ENCODE measurements at regions not wholly inside any gene's neighbourhood (a gene's known extent, or its start where the extent isn't known, plus 50 kb on each side); places are given as distances from the start of the nearest gene placed in this dataset.

DNA sequence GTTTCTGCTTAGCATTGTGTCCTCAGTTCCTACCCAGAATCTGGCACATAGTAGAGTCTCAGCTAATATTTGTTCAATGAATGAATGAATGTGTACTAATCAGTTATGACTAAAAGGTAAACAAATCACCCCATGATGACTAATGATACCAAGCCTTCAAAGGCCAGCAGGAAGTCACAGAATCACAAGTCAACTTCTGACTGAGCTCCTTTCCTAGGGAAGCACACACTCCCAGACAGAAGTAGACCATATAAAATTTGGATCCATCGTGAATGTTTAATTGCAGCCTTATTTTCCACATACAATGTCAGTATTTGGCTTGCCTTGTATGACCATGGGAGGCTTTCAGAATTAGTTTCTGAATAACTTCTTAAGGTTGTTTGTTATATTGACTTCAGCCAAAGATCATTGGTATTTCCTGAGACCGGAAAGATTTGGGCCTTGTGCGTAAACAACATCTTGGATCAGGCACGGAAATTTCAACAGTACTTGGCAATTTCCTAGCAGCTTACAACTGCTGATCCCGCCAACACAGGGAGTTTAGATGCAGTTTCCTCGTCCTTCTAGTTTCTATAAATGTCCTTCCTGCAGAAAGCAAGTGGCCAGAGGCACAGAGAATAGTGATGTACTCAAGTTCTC is 185.9 kb upstream of the ATP1B1 start:
- Histone ChIP-seq H3K36me3 (no peaks in the 10 kb centered on the region), H3K4me3 (no peak overlapping the region), H3K9me3 (no peaks in the 10 kb centered on the region), H3K27ac (peak overlapping the region; percentile 52 to 60), H3K27me3 (no peaks in the 10 kb centered on the region), H3K4me1 (peaks cover 9 to 14% of the 10 kb centered on the region in 2 donors)
- ATAC-seq, result peak; percentile 87
- TF ChIP-seq CTCF (IDR thresholded peaks at IDR 0.05), result no peak
- peak in 2 of 4 donors; percentile 75 to 90 for DNase-seq
- intact Hi-C loops (cut with DNase I), result no loop called here

DNA sequence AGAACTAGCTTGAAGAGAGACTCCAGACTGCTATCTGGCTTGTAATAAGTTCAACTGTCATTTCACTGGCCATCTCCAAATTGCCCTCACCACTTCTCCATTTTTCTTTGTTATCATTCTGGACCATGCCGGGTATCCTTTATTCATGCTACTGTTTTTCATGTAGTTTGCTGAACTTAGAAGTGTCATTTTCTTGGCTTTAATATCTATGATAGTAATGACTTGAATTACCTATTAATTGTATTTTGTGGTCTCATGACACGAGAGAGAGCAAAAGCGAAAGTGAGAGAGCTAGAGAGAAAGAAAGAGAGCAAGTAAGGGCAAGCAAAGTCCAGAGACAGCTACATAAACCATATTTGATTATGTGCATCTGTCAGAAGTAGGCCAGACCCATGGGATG is 184.9 kb upstream of the ATP1B1 start:
- ATAC-seq (no peak), DNase-seq (no peak)
- Histone ChIP-seq H3K4me1 (peaks cover 9 to 14% of the 10 kb centered on the region in 2 donors), H3K4me3 (no peak overlapping the region), H3K27ac (peak overlapping the region; percentile 52 to 60), H3K36me3 (no peaks in the 10 kb centered on the region), H3K27me3 (no peaks in the 10 kb centered on the region), H3K9me3 (no peaks in the 10 kb centered on the region)
- no peak for TF ChIP-seq CTCF (IDR thresholded peaks at IDR 0.05)
- intact Hi-C loops (cut with DNase I), result no loop called here

- H3K4me1 ChIP-seq, result peaks cover 9 to 14% of the 10 kb centered on the region in 2 donors
- H3K27me3 ChIP-seq, result no peaks in the 10 kb centered on the region
- intact Hi-C loops (cut with DNase I), result no loop called here
- DNase-seq, result no peak
- no peaks in the 10 kb centered on the region for H3K36me3 ChIP-seq
- H3K27ac ChIP-seq, result no peak overlapping the region
- no peak overlapping the region for H3K4me3 ChIP-seq
- ATAC-seq, result no peak
- TF ChIP-seq CTCF (IDR thresholded peaks at IDR 0.05), result no peak
- H3K9me3 ChIP-seq, result no peaks in the 10 kb centered on the region
Measured at GRCh38 chr1:168923521-168924136, 182.9 kb upstream of the ATP1B1 start.

DNA sequence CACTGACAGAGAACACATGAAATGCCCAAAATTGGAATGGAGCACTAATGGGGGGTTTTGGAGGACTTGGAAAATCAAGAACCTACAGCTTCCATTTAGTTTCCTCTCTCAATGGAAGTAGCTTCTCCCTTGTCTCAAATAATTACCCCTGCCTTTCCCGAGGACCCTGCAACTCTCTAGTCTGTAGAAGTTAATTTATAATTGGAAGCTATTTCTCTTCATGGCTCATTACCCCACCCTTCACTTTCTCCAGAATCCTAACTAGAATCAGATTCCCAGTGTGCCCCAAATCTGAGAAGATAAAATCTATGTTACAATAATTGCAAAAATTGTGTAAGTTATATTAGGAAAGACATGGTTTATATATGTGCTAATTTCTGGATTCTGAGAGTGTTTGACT is 181.5 kb upstream of the ATP1B1 start:
- Histone ChIP-seq H3K4me1 (peaks cover 9 to 14% of the 10 kb centered on the region in 2 donors), H3K9me3 (no peaks in the 10 kb centered on the region), H3K27me3 (no peaks in the 10 kb centered on the region), H3K27ac (no peak overlapping the region), H3K36me3 (no peaks in the 10 kb centered on the region), H3K4me3 (no peak overlapping the region)
- TF ChIP-seq CTCF (IDR thresholded peaks at IDR 0.05), result no peak
- no peak for DNase-seq
- ATAC-seq, result no peak
- intact Hi-C loops (cut with DNase I), result no loop called here

DNA sequence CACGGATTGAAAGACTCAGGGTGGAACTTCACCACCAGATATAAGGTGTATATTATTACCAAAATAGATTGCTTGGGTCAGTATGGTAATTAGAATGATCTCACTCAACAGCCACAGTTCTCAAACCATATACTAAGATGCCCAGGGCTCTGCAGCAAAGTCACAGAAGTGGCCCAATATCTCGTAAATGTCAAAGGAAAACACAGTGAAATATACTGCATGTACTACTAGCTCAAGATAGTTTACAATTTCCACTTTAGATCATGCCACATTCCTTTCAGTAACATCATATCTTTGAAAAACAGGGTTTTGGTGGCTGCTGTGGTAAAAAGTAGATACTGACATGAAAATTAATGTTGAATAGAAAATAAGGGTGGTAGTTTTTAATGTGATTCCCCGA is 180.3 kb upstream of the ATP1B1 start:
- H3K9me3 ChIP-seq, result no peaks in the 10 kb centered on the region
- TF ChIP-seq CTCF (IDR thresholded peaks at IDR 0.05), result no peak

More for the DNA sequence above, 180.3 kb upstream of the ATP1B1 start:
- DNase-seq, result no peak
- Histone ChIP-seq H3K27ac (no peak overlapping the region), H3K4me1 (peaks cover 1 to 10% of the 10 kb centered on the region in 2 donors), H3K4me3 (no peak overlapping the region), H3K36me3 (no peaks in the 10 kb centered on the region), H3K27me3 (no peaks in the 10 kb centered on the region)
- intact Hi-C loops (cut with DNase I), result no loop called here
- no peak for ATAC-seq

Data from left lung (tissue), 4 donors.